Astrocyte of the cerebellum (primary cell): ENCODE measurements at regions not wholly inside any gene's neighbourhood (a gene's known extent, or its start where the extent isn't known, plus 50 kb on each side); places are given as distances from the start of the nearest gene placed in this dataset.

Experiments
- DNase-seq: peaks from one replicate; pipeline ENCODE4 v3.0.0-alpha.2; 2011; ENCODE audit warnings: low read depth
- H3K4me3 ChIP-seq: 2 replicates; pipeline ENCODE4 v1.5.1; 2011; ENCODE audit warnings: mild to moderate bottlenecking, low read depth, low read length, moderate library complexity
- CTCF ChIP-seq: IDR thresholded peaks from 2 replicates; pipeline ENCODE4 v1.5.1; 2012; ENCODE audit warnings: low read length, low read depth, moderate library complexity, mild to moderate bottlenecking; ENCODE audit errors: missing control alignments
- in situ Hi-C: cut with HindIII; loops from 2 replicates; pipeline ENCODE4 v1.10.0; 2017; ENCODE audit warnings: low sequenced_read_pairs

GRCh38 chr13:34667286-34668218 is 274.5 kb upstream of the NBEA start:
- in situ Hi-C loops: no loop called here
- no peak for DNase-seq
- H3K4me3 ChIP-seq: no peak overlapping the region
- TF ChIP-seq CTCF: no peak

GRCh38 chr13:34671137-34671536 is 270.9 kb upstream of the NBEA start:
- no peak for DNase-seq
- no peak overlapping the region for H3K4me3 ChIP-seq
- in situ Hi-C loops: no loop called here
- TF ChIP-seq CTCF: no peak

- no peak for DNase-seq
- no peak overlapping the region for H3K4me3 ChIP-seq
- TF ChIP-seq CTCF: no peak
- in situ Hi-C loops: no loop called here
Measured at GRCh38 chr13:34672631-34673030, 269.4 kb upstream of the NBEA start.

DNA sequence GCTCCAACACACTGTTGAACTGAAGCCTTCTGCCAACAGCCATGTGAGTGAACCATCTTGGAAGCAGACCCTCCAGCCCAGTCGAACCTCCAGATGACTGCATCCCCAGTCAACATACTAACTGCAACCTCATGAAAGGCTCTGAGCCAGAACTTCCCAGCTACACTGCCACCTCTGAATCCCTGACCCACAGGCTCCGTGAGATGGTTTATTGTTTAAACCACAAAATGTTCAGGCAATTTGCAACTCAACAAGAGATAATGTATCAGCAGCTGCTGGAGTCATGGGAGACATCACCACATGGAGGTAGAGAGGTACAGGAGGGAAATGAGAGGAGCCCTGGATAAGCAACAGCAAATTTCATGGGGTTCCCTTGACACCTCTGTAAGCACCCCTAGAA is 266.4 kb upstream of the NBEA start:
- H3K4me3 ChIP-seq: no peak overlapping the region
- no peak for TF ChIP-seq CTCF
- DNase-seq: no peak
- in situ Hi-C loops: no loop called here

DNA sequence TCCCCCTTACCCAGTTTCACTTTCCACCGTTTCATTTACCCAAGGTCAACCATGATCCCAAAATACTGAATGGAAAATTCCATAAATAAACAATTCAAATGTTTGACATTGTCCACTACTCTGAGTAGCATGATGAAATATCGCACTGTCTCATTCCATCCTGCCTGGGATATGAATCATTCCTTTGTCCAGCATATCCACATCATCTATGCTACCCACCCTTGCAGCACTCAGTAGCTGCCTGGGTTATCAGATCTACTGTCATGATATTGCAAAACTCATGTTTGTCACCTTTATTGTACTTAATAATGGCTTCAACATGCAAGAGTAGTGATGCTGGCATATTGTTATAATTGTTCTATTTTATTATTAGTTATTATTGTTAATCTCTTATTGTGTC is 263.9 kb upstream of the NBEA start:
- DNase-seq: no peak
- no peak overlapping the region for H3K4me3 ChIP-seq
- in situ Hi-C loops: no loop called here
- no peak for TF ChIP-seq CTCF

- TF ChIP-seq CTCF: no peak
- no peak overlapping the region for H3K4me3 ChIP-seq
- DNase-seq: no peak
- in situ Hi-C loops: no loop called here
Measured at GRCh38 chr13:34681405-34681955, 260.6 kb upstream of the NBEA start.
